Smooth muscle cell of the brain vasculature (primary cell): ENCODE measurements at regions not wholly inside any gene's neighbourhood (a gene's known extent, or its start where the extent isn't known, plus 50 kb on each side); places are given as distances from the start of the nearest gene placed in this dataset.

Experiments used
- DNase-seq: peaks from one replicate; pipeline ENCODE4 v3.0.0-alpha.2; 2012; ENCODE audit warnings: low read depth, low spot score

GRCh38 chr16:86800894-86801293 lies 222.5 kb downstream of the FOXL1 start:
- DNase-seq, result no peak

- DNase-seq, result no peak
These were observed 223.7 kb downstream of the FOXL1 start for GRCh38 chr16:86802013-86802412.

GRCh38 chr16:86805188-86805587 lies 226.8 kb downstream of the FOXL1 start:
- no peak for DNase-seq

- no peak for DNase-seq
These were observed 228.0 kb downstream of the FOXL1 start for GRCh38 chr16:86806181-86806837.

GRCh38 chr16:86806838-86807351 lies 228.5 kb downstream of the FOXL1 start:
- DNase-seq, result no peak

GRCh38 chr16:86808863-86809444 lies 230.6 kb downstream of the FOXL1 start:
- DNase-seq, result no peak

GRCh38 chr16:86809458-86809955 lies 231.2 kb downstream of the FOXL1 start:
- peak; percentile 62 for DNase-seq

- DNase-seq, result no peak
These were observed 231.7 kb downstream of the FOXL1 start for GRCh38 chr16:86810062-86810461.

- no peak for DNase-seq
These were observed 234.1 kb downstream of the FOXL1 start for GRCh38 chr16:86812363-86812970.

- no peak for DNase-seq
These were observed 235.9 kb downstream of the FOXL1 start for GRCh38 chr16:86814256-86814655.

- no peak for DNase-seq
These were observed 238.7 kb downstream of the FOXL1 start for GRCh38 chr16:86816930-86817625.

GRCh38 chr16:86818671-86819532 lies 240.6 kb downstream of the FOXL1 start:
- no peak for DNase-seq

- no peak for DNase-seq
These were observed 241.2 kb downstream of the FOXL1 start for GRCh38 chr16:86819533-86819892.

GRCh38 chr16:86821895-86822294 lies 243.5 kb downstream of the FOXL1 start:
- no peak for DNase-seq

GRCh38 chr16:86823125-86823524 lies 244.8 kb downstream of the FOXL1 start:
- DNase-seq, result no peak

- DNase-seq, result peak; percentile 69
These were observed 245.7 kb downstream of the FOXL1 start for GRCh38 chr16:86823888-86824671.

GRCh38 chr16:86824751-86825296 lies 246.5 kb downstream of the FOXL1 start:
- no peak for DNase-seq

GRCh38 chr16:86825631-86826030 lies 247.3 kb downstream of the FOXL1 start:
- DNase-seq, result no peak

GRCh38 chr16:86826941-86827340 lies 248.6 kb downstream of the FOXL1 start:
- DNase-seq, result no peak

GRCh38 chr16:86827521-86827920 lies 249.2 kb downstream of the FOXL1 start:
- DNase-seq, result no peak
